OCI-LY7 (cell line): ENCODE measurements at regions not wholly inside any gene's neighbourhood (a gene's known extent, or its start where the extent isn't known, plus 50 kb on each side); places are given as distances from the start of the nearest gene placed in this dataset.

Source experiments
- BruUV-seq: library from RNA; stranded (reverse); fragments of 400-500 nt; replicated peaks from 2 replicates; lab custom pipeline; 2021; lab: Mats Ljungman, UMichigan
- CTCF ChIA-PET: fragments of 300-600 bp; sonication (Branson Sonifier 250); formaldehyde crosslinking; loops from one replicate; lab custom pipeline; 2022; ENCODE audit warnings: antibody characterized with exemption; ENCODE audit not compliant: unreplicated experiment; lab: Charles Lee
- POLR2A ChIA-PET: fragments of 300-600 bp; sonication (Branson Sonifier 250); formaldehyde crosslinking; loops from one replicate; lab custom pipeline; 2022; ENCODE audit warnings: antibody characterized with exemption; lab: Charles Lee
- DNase-seq: peaks from one replicate; pipeline ENCODE4 v3.0.0-alpha.2; 2015; ENCODE audit warnings: low spot score
- H2AFZ ChIP-seq: fragments of 200-600 bp; sonication (generic), shearing (Covaris generic); 2 replicates; pipeline ENCODE4 v1.6.1; 2014; ENCODE audit warnings: mild to moderate bottlenecking, antibody characterized with exemption, low read length, moderate library complexity
- H3K27ac ChIP-seq: fragments of 200-600 bp; sonication (generic); 2 replicates; pipeline ENCODE4 v1.5.1; 2014; ENCODE audit warnings: mixed run types, low read depth, mild to moderate bottlenecking, moderate library complexity, low read length, inconsistent platforms; ENCODE audit not compliant: poor library complexity, severe bottlenecking
- H3K36me3 ChIP-seq: fragments of 200-600 bp; sonication (generic); 2 replicates; pipeline ENCODE4 v1.6.1; 2014; ENCODE audit warnings: mild to moderate bottlenecking, antibody characterized with exemption, low read length, moderate library complexity, mixed read lengths; ENCODE audit not compliant: insufficient read depth
- H3K4me1 ChIP-seq: fragments of 200-600 bp; sonication (generic); 2 replicates; pipeline ENCODE4 v1.5.1; 2014; ENCODE audit warnings: mild to moderate bottlenecking, low read length; ENCODE audit not compliant: insufficient read depth, poor library complexity, severe bottlenecking
- H3K4me2 ChIP-seq: fragments of 200-600 bp; sonication (generic); 2 replicates; pipeline ENCODE4 v1.6.1; 2014; ENCODE audit warnings: mild to moderate bottlenecking, low read length
- H3K4me3 ChIP-seq: fragments of 200-600 bp; sonication (generic); 2 replicates; pipeline ENCODE4 v1.5.1; 2014; ENCODE audit warnings: mild to moderate bottlenecking, low read depth, low read length; ENCODE audit not compliant: poor library complexity, severe bottlenecking
- H3K79me2 ChIP-seq: fragments of 200-600 bp; sonication (generic); 2 replicates; pipeline ENCODE4 v1.6.1; 2016; ENCODE audit warnings: low read depth, mild to moderate bottlenecking, low read length, moderate library complexity, mixed read lengths; ENCODE audit not compliant: insufficient read depth
- H3K9me2 ChIP-seq: fragments of 200-600 bp; sonication (generic); 2 replicates; pipeline ENCODE4 v1.6.1; 2016; ENCODE audit warnings: mild to moderate bottlenecking, low read length, mixed read lengths; ENCODE audit not compliant: insufficient read depth
- H3K9me3 ChIP-seq: fragments of 200-600 bp; sonication (generic); 2 replicates; pipeline ENCODE4 v1.6.1; 2014; ENCODE audit warnings: mild to moderate bottlenecking, mixed run types, low read length, mixed read lengths
- H4K20me1 ChIP-seq: fragments of 200-600 bp; sonication (generic); 2 replicates; pipeline ENCODE4 v1.6.1; 2014; ENCODE audit warnings: mild to moderate bottlenecking, antibody characterized with exemption, low read length, moderate library complexity, mixed read lengths; ENCODE audit not compliant: insufficient read depth
- EZH2phosphoT487 ChIP-seq: fragments of 200-600 bp; sonication (generic); IDR thresholded peaks from 2 replicates; pipeline ENCODE4 v1.6.1; 2018; ENCODE audit warnings: low read depth, borderline replicate concordance, mild to moderate bottlenecking, mixed run types, antibody characterized with exemption, low read length, moderate library complexity, mixed read lengths
- intact Hi-C: fragments of 100-400 bp; cut with micrococcal nuclease; formaldehyde crosslinking; loops from one replicate; pipeline ENCODE4 v1.10.0; 2022; ENCODE audit not compliant: unreplicated experiment
- TF ChIP-seq, protein P1 (sequence below): fragments of 200-600 bp; sonication (generic); conservative IDR thresholded peaks from 2 replicates; pipeline ENCODE4 v1.5.1; 2014; ENCODE audit warnings: mild to moderate bottlenecking, antibody characterized with exemption, low read length, moderate library complexity, mixed read lengths

DNA sequence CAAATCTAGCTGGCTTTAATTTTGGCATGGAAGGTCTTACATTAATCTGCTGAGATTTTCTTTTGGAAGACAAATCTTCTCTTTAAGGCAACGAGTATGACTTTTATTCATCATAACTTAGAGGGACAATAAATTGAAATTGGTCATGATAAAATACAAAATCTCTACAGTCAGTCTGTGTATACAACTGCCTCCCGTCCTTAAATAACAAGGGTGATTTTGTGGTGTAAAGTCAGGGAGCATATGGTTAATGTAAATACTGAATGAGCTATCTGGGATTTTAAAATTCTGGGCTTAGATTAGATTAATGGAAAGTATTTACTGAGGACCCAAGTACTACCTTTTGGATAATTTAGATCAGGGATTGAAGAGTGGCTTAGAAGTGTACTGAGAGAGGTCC, 328.4 kb upstream of the HAND2 start:
- H3K9me2 ChIP-seq = no peaks in the 10 kb centered on the region
- H3K27ac ChIP-seq = no peak overlapping the region
- H3K4me3 ChIP-seq = no peak overlapping the region
- no peak overlapping the region for H2AFZ ChIP-seq
- H3K9me3 ChIP-seq = no peaks in the 10 kb centered on the region
- no peaks in the 10 kb centered on the region for H4K20me1 ChIP-seq
- H3K4me2 ChIP-seq = no peak overlapping the region
- intact Hi-C loops = no loop called here
- no peaks in the 10 kb centered on the region for H3K36me3 ChIP-seq
- no peak for DNase-seq
- POLR2A ChIA-PET = interaction anchor here (0.6 to 1.0 kb wide), 2 partner anchors 34 to 57 kb away, joined by 3 to 4 read pairs; no protein-coding TSS in a partner anchor
- no peaks in the 10 kb centered on the region for H3K4me1 ChIP-seq
- BruUV-seq = no TSS peak
- TF ChIP-seq, protein P1, sequence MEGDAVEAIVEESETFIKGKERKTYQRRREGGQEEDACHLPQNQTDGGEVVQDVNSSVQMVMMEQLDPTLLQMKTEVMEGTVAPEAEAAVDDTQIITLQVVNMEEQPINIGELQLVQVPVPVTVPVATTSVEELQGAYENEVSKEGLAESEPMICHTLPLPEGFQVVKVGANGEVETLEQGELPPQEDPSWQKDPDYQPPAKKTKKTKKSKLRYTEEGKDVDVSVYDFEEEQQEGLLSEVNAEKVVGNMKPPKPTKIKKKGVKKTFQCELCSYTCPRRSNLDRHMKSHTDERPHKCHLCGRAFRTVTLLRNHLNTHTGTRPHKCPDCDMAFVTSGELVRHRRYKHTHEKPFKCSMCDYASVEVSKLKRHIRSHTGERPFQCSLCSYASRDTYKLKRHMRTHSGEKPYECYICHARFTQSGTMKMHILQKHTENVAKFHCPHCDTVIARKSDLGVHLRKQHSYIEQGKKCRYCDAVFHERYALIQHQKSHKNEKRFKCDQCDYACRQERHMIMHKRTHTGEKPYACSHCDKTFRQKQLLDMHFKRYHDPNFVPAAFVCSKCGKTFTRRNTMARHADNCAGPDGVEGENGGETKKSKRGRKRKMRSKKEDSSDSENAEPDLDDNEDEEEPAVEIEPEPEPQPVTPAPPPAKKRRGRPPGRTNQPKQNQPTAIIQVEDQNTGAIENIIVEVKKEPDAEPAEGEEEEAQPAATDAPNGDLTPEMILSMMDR = no peak
- TF ChIP-seq EZH2phosphoT487 = no peak
- H3K79me2 ChIP-seq = no peaks in the 10 kb centered on the region
- CTCF ChIA-PET = no interaction called here

DNA sequence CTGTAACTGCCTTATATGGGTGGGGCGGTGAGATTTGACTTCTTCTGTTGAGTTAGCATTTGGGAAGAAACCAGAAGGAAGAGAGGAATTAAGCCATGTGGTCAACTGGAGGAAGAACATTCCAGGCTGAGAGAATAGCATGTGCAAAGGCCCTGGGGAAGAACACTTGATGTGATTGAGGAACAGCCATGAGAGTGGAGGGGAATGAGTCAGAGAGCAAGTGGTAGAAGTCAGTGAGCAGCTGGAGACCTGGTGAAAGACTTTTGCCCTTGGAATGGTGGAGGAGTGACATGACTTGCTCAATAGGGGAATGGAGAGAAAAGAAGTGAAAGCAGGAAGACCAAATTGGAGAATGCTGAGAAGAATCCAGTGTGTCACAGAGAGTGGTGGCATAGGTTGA, 327.8 kb upstream of the HAND2 start:
- no peak for DNase-seq
- Histone ChIP-seq H3K4me1 (no peaks in the 10 kb centered on the region), H3K4me3 (no peak overlapping the region), H4K20me1 (no peaks in the 10 kb centered on the region), H3K36me3 (no peaks in the 10 kb centered on the region), H3K9me2 (no peaks in the 10 kb centered on the region), H2AFZ (no peak overlapping the region), H3K9me3 (no peaks in the 10 kb centered on the region), H3K79me2 (no peaks in the 10 kb centered on the region), H3K27ac (no peak overlapping the region), H3K4me2 (no peak overlapping the region)
- CTCF ChIA-PET = no interaction called here
- TF ChIP-seq, protein P1 = no peak
- TF ChIP-seq EZH2phosphoT487 = no peak
- POLR2A ChIA-PET = interaction anchor here (1.0 kb wide), 1 partner anchor 35 kb away, joined by 3 read pairs; no protein-coding TSS in a partner anchor
- intact Hi-C loops = no loop called here
- no TSS peak for BruUV-seq

DNA sequence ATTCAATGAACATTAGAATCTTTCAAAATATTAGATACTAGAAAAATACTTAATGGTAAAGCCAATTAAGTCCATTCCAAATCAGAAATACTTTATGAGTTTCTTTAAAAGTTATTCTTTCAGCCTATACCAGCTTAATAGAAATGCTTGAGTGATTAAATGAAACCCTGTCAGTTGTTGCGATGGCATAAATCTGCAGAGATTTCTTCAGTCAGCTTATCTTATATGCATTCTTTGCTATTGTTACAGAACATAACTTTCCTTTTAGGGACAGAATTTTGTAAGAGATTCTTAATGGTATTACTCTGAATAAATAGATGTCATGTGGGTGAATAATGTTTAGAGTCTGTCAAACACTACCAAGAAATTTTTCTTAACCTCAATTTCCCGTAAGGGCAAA, 325.0 kb upstream of the HAND2 start:
- ChIA-PET POLR2A (interaction anchor here (0.6 kb wide), 1 partner anchor 119 kb away, joined by 3 read pairs; no protein-coding TSS in a partner anchor), CTCF (no interaction called here)
- intact Hi-C loops = no loop called here
- TF ChIP-seq EZH2phosphoT487 = no peak
- TF ChIP-seq, protein P1 = no peak
- Histone ChIP-seq H3K4me2 (no peak overlapping the region), H3K4me3 (no peak overlapping the region), H3K4me1 (no peaks in the 10 kb centered on the region), H3K79me2 (no peaks in the 10 kb centered on the region), H3K36me3 (no peaks in the 10 kb centered on the region), H3K9me2 (no peaks in the 10 kb centered on the region), H3K9me3 (no peaks in the 10 kb centered on the region), H2AFZ (no peak overlapping the region), H4K20me1 (no peaks in the 10 kb centered on the region), H3K27ac (no peak overlapping the region)
- BruUV-seq = no TSS peak
- DNase-seq = no peak
